ENCODE measurements at regions not wholly inside any gene's neighbourhood (a gene's known extent, or its start where the extent isn't known, plus 50 kb on each side); places are given as distances from the start of the nearest gene placed in this dataset.
"Not testable (repeated sequence)": the region's sequence is repeated elsewhere in the genome, so short reads cannot be mapped to it uniquely, and the experiment has no call there.

- DNase-seq (ENCODE audit: low read depth): no peak
- TF ChIP-seq MYC (IDR thresholded peaks at IDR 0.05; ENCODE audit: low read depth, low read length) (no peak), POLR2A (IDR thresholded peaks at IDR 0.05; ENCODE audit: extremely low read depth, insufficient read length) (no peak), CTCF (IDR thresholded peaks at IDR 0.05; ENCODE audit: low read depth, low read length) (no peak)
- TF ChIP-seq, protein P1, sequence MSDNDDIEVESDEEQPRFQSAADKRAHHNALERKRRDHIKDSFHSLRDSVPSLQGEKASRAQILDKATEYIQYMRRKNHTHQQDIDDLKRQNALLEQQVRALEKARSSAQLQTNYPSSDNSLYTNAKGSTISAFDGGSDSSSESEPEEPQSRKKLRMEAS (IDR thresholded peaks at IDR 0.05; ENCODE audit: low read depth, low read length): no peak
- no peak overlapping the region for H3K4me3 ChIP-seq (ENCODE audit: low read depth, low read length)
Observed at GRCh38 chr6:112415366-112415765, 68.2 kb downstream of the RFPL4B start.

GRCh38 chr6:112416866-112417265 lies 69.7 kb downstream of the RFPL4B start:
- no peak for TF ChIP-seq CTCF (IDR thresholded peaks at IDR 0.05; ENCODE audit: low read depth, low read length)
- no peak for TF ChIP-seq POLR2A (IDR thresholded peaks at IDR 0.05; ENCODE audit: extremely low read depth, insufficient read length)
- TF ChIP-seq, protein P1 (IDR thresholded peaks at IDR 0.05; ENCODE audit: low read depth, low read length): no peak
- no peak for TF ChIP-seq MYC (IDR thresholded peaks at IDR 0.05; ENCODE audit: low read depth, low read length)
- DNase-seq (ENCODE audit: low read depth): no peak
- H3K4me3 ChIP-seq (ENCODE audit: low read depth, low read length): no peak overlapping the region

GRCh38 chr6:112427011-112427410 lies 79.9 kb downstream of the RFPL4B start:
- not testable (repeated sequence) for H3K4me3 ChIP-seq (ENCODE audit: low read depth, low read length); DNase-seq (ENCODE audit: low read depth)

- TF ChIP-seq MYC (IDR thresholded peaks at IDR 0.05; ENCODE audit: low read depth, low read length) (no peak), POLR2A (IDR thresholded peaks at IDR 0.05; ENCODE audit: extremely low read depth, insufficient read length) (no peak), CTCF (IDR thresholded peaks at IDR 0.05; ENCODE audit: low read depth, low read length) (no peak)
- H3K4me3 ChIP-seq (ENCODE audit: low read depth, low read length): no peak overlapping the region
- no peak for DNase-seq (ENCODE audit: low read depth)
Observed at GRCh38 chr6:112427499-112427898, 80.4 kb downstream of the RFPL4B start.

DNA sequence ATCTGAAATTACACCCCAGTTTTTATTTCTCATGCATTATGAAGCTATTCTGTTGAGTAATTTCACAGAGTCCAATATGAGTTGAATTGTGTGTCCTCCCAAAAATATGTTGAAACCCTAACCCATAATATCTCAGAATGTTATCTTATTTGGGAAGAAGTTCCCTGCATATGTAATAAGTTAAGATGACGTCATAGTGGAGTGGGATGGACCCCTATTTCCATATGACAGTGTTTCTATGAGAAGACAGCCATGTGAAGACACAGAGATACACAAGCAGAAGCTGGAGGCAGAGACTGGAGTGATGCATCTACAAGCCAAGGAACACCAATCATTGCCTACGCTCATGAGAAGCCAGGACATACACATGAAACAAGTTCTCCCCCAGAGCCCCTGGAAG lies 81.3 kb downstream of the RFPL4B start:
- no peak overlapping the region for H3K4me3 ChIP-seq (ENCODE audit: low read depth, low read length)
- DNase-seq (ENCODE audit: low read depth): no peak
- no peak for TF ChIP-seq CTCF (IDR thresholded peaks at IDR 0.05; ENCODE audit: low read depth, low read length)
- TF ChIP-seq POLR2A (IDR thresholded peaks at IDR 0.05; ENCODE audit: extremely low read depth, insufficient read length): no peak
- TF ChIP-seq, protein P1 (IDR thresholded peaks at IDR 0.05; ENCODE audit: low read depth, low read length): no peak
- TF ChIP-seq MYC (IDR thresholded peaks at IDR 0.05; ENCODE audit: low read depth, low read length): no peak

DNA sequence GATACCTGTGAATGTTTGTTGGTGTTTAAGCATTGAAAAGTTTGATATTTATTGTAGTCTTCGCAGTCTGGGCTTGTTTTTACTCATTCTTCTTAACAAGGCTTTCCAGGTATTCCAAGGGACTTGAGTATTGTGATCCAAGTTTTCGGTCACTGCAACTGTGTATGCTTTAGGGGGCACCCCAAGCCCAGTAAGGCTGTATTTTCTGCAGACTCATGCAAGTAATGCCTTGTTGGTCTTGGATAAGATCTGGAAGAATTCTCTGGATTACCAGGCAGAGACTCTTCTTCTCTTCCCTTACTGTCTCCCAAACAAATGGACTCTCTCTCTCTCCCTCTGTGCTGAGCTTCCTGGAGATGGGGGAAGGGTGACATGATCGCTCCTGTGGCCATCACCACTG lies 82.1 kb downstream of the RFPL4B start:
- DNase-seq (ENCODE audit: low read depth): no peak
- H3K4me3 ChIP-seq (ENCODE audit: low read depth, low read length): no peak overlapping the region
- no peak for TF ChIP-seq CTCF (IDR thresholded peaks at IDR 0.05; ENCODE audit: low read depth, low read length)
- TF ChIP-seq POLR2A (IDR thresholded peaks at IDR 0.05; ENCODE audit: extremely low read depth, insufficient read length): no peak
- no peak for TF ChIP-seq MYC (IDR thresholded peaks at IDR 0.05; ENCODE audit: low read depth, low read length)
- TF ChIP-seq, protein P1 (IDR thresholded peaks at IDR 0.05; ENCODE audit: low read depth, low read length): no peak

Data from NB4 (cell line).